T47D (cell line): ENCODE measurements at regions not wholly inside any gene's neighbourhood (a gene's known extent, or its start where the extent isn't known, plus 50 kb on each side); places are given as distances from the start of the nearest gene placed in this dataset.
"Not testable (repeated sequence)": the region's sequence is repeated elsewhere in the genome, so short reads cannot be mapped to it uniquely, and the experiment has no call there.

Experiments
- DNase-seq, 2 experiments: peaks; one replicate each; pipeline versions ENCODE4 v3.0.0 to v3.0.0-alpha.2; 2011 to 2012; ENCODE audit warnings: low read depth in 1 of 2, low spot score in 1 of 2
- JUND ChIP-seq: IDR thresholded peaks from 2 replicates; pipeline ENCODE4 v1.6.1; 2012; ENCODE audit warnings: low read depth
- in situ Hi-C: cut with HindIII; loops from 2 replicates; pipeline ENCODE4 v1.10.0; 2016; ENCODE audit warnings: low sequenced_read_pairs, low pct_unique_long_range_greater_than_20kb

GRCh38 chr5:36395260-36395659 is 93.6 kb upstream of the RANBP3L start:
- TF ChIP-seq JUND: no peak
- DNase-seq: no peak
- in situ Hi-C loops: no loop called here

- in situ Hi-C loops, DNase-seq: not testable (repeated sequence)
These were observed 94.2 kb upstream of the RANBP3L start for GRCh38 chr5:36395947-36396346.

GRCh38 chr5:36396640-36397039 is 94.9 kb upstream of the RANBP3L start:
- TF ChIP-seq JUND: no peak
- in situ Hi-C loops: no loop called here
- DNase-seq: no peak

- TF ChIP-seq JUND: no peak
- in situ Hi-C loops: no loop called here
- DNase-seq: peak in 1 of 2 experiments; percentile 60
These were observed 96.3 kb upstream of the RANBP3L start for GRCh38 chr5:36397901-36398536.

GRCh38 chr5:36402512-36402906 is 100.8 kb upstream of the RANBP3L start:
- DNase-seq: no peak
- no peak for TF ChIP-seq JUND
- in situ Hi-C loops: no loop called here

- in situ Hi-C loops: no loop called here
- no peak for TF ChIP-seq JUND
- DNase-seq: no peak
These were observed 102.1 kb upstream of the RANBP3L start for GRCh38 chr5:36403632-36404311.

GRCh38 chr5:36406023-36406422 is 104.3 kb upstream of the RANBP3L start:
- DNase-seq: no peak
- in situ Hi-C loops: no loop called here
- no peak for TF ChIP-seq JUND

GRCh38 chr5:36407396-36407795 is 105.7 kb upstream of the RANBP3L start:
- no peak for TF ChIP-seq JUND
- in situ Hi-C loops: no loop called here
- no peak for DNase-seq

GRCh38 chr5:36409711-36410110 is 108.0 kb upstream of the RANBP3L start:
- in situ Hi-C loops, DNase-seq: not testable (repeated sequence)

GRCh38 chr5:36410672-36411071 is 109.0 kb upstream of the RANBP3L start:
- in situ Hi-C loops, DNase-seq: not testable (repeated sequence)

- DNase-seq: peak in 1 of 2 experiments; percentile 65
- in situ Hi-C loops: no loop called here
- TF ChIP-seq JUND: no peak
These were observed 113.2 kb upstream of the RANBP3L start for GRCh38 chr5:36414869-36415282.

- in situ Hi-C loops: no loop called here
- no peak for TF ChIP-seq JUND
- DNase-seq: no peak
These were observed 114.9 kb upstream of the RANBP3L start for GRCh38 chr5:36416605-36417004.

- no peak for DNase-seq
- in situ Hi-C loops: no loop called here
- TF ChIP-seq JUND: no peak
These were observed 115.5 kb upstream of the RANBP3L start for GRCh38 chr5:36417221-36417620.

- no peak for TF ChIP-seq JUND
- in situ Hi-C loops: no loop called here
- DNase-seq: no peak
These were observed 116.0 kb upstream of the RANBP3L start for GRCh38 chr5:36417668-36418067.
